Esophagus muscularis mucosa (tissue), 4 donors: ENCODE measurements at regions not wholly inside any gene's neighbourhood (a gene's known extent, or its start where the extent isn't known, plus 50 kb on each side); places are given as distances from the start of the nearest gene placed in this dataset.

Source experiments
- EP300 ChIP-seq: sonication (generic); formaldehyde crosslinking; IDR thresholded peaks from one replicate; pipeline ENCODE4 v1.6.1; 2017; ENCODE audit warnings: antibody characterized with exemption
- POLR2AphosphoS5 ChIP-seq, 2 donors: sonication (generic); formaldehyde crosslinking; IDR thresholded peaks; one replicate each; pipeline ENCODE4 v1.6.1; 2017; ENCODE audit warnings: antibody characterized with exemption in 2 of 2
- TF ChIP-seq, protein P1 (sequence below), 3 experiments: fragments of 200-600 bp in 2 of 3; fragments of 450-650 bp in 1 of 3; sonication (generic) in 2 of 3; IDR thresholded peaks; one replicate each; pipeline ENCODE4 v1.5.1; 2017 to 2019; ENCODE audit warnings: antibody characterized with exemption in 3 of 3, mild to moderate bottlenecking in 2 of 3, moderate library complexity in 1 of 3

DNA sequence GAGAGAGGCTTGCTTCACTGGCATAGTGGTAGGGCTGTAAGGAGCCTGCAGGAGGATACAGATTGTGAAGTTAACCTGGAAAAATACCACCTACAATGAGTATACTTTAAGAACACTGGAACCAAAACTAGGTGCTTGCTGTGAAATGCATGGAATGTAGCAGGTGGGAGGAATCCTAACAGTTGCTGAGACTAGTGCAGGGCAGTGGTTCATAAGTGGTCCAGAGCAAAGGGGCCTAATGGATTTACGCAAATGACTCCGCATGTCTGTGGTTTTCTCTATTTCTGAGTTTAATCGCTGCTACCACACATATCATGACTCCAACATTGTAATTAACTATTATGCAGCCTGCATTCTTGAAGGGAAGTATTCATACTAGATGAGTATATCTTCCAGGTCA, 218.4 kb downstream of the CHRM2 start:
- TF ChIP-seq, protein P1, sequence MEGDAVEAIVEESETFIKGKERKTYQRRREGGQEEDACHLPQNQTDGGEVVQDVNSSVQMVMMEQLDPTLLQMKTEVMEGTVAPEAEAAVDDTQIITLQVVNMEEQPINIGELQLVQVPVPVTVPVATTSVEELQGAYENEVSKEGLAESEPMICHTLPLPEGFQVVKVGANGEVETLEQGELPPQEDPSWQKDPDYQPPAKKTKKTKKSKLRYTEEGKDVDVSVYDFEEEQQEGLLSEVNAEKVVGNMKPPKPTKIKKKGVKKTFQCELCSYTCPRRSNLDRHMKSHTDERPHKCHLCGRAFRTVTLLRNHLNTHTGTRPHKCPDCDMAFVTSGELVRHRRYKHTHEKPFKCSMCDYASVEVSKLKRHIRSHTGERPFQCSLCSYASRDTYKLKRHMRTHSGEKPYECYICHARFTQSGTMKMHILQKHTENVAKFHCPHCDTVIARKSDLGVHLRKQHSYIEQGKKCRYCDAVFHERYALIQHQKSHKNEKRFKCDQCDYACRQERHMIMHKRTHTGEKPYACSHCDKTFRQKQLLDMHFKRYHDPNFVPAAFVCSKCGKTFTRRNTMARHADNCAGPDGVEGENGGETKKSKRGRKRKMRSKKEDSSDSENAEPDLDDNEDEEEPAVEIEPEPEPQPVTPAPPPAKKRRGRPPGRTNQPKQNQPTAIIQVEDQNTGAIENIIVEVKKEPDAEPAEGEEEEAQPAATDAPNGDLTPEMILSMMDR (IDR thresholded peaks at IDR 0.05): no peak
- no peak for TF ChIP-seq EP300
- no peak for TF ChIP-seq POLR2AphosphoS5 (IDR thresholded peaks at IDR 0.05)
